ENCODE measurements at regions not wholly inside any gene's neighbourhood (a gene's known extent, or its start where the extent isn't known, plus 50 kb on each side); places are given as distances from the start of the nearest gene placed in this dataset.

DNA sequence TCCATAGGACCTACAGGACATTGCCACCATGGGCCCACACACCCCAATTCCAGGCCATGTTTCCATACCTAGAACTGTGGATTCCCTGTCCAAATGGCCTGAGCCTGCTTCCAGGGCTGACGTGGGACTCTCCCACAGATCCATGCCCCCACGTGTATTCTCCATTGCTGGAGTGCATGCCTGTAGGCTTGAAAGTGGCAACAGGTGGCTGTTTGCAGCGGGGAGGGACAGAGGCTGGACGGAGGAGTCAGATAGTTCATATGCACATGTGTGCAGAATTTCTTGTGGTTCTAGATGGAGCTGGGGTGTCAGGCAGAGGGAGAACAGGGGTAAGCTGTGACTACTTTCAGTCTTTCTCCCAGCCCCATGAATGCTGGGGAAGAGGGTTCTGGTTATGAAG is 285.7 kb upstream of the ANKRD55 start:
- Histone ChIP-seq H2BK12ac (ENCODE audit: insufficient read length, low read depth, low read length) (no peak overlapping the region), H2AFZ (ENCODE audit: low read length) (no peak overlapping the region), H3K27ac (ENCODE audit: insufficient read length, low read depth, low read length) (no peak overlapping the region), H4K91ac (ENCODE audit: insufficient read length, low read depth, low read length) (no peak overlapping the region), H3K4me2 (ENCODE audit: insufficient read depth, insufficient read length, low read length) (no peak overlapping the region), H2BK15ac (ENCODE audit: low read depth, low read length) (no peak overlapping the region), H3K4ac (ENCODE audit: low read depth, low read length) (no peak overlapping the region), H3K79me1 (ENCODE audit: insufficient read depth, low read depth, low read length, poor library complexity, severe bottlenecking) (no peaks in the 10 kb centered on the region), H4K5ac (ENCODE audit: insufficient read length, low read depth, low read length) (no peak overlapping the region), H3K23me2 (ENCODE audit: insufficient read length, low read depth, low read length, poor library complexity, severe bottlenecking) (no peaks in the 10 kb centered on the region), H3K56ac (ENCODE audit: insufficient read length, low read depth, low read length) (no peak overlapping the region), H3K18ac (ENCODE audit: insufficient read length, low read depth, low read length) (no peak overlapping the region), H3K4me1 (ENCODE audit: insufficient read depth, low read length) (no peaks in the 10 kb centered on the region; the same call in 1 of the 2 replicates), H2AK5ac (ENCODE audit: insufficient read length, low read length) (no peak overlapping the region), H3K9me3 (ENCODE audit: control insufficient read depth, low read depth, low read length) (no peaks in the 10 kb centered on the region), H3K79me2 (ENCODE audit: insufficient read depth, low read length) (no peaks in the 10 kb centered on the region), H3K14ac (ENCODE audit: insufficient read depth, low read length) (no peak overlapping the region), H2BK120ac (ENCODE audit: low read depth, low read length, poor library complexity, severe bottlenecking) (no peak overlapping the region), H2BK5ac (ENCODE audit: insufficient read length, low read length) (no peak overlapping the region), H3K23ac (ENCODE audit: insufficient read length, low read depth, low read length) (no peak overlapping the region), H3T11ph (ENCODE audit: low read length) (no peak overlapping the region), H4K8ac (replicated peaks; ENCODE audit: insufficient read length, low read depth, low read length) (no peak overlapping the region), H3K9ac (ENCODE audit: extremely low read depth, insufficient read length, low read length) (no peak overlapping the region), H3K27me3 (ENCODE audit: insufficient read depth, low read length) (no peaks in the 10 kb centered on the region), H2BK20ac (ENCODE audit: low read depth, low read length, poor library complexity, severe bottlenecking) (no peak overlapping the region), H4K20me1 (ENCODE audit: control insufficient read depth, insufficient read depth, insufficient read length) (no peaks in the 10 kb centered on the region)
- Mint-ChIP-seq H3K4me1 (peaks cover 8% of the 10 kb centered on the region in 2 experiments), H3K9me3 (no peaks in the 10 kb centered on the region), H3K27me3 (ENCODE audit: low read depth) (peaks cover 5% of the 10 kb centered on the region), H3K36me3 (ENCODE audit: insufficient read depth in 1 of 3, low read depth in 3 of 3) (no peaks in the 10 kb centered on the region), H3K27ac (no peak overlapping the region), H3K4me3 (no peak overlapping the region)
- WGBS (ENCODE audit: extremely low coverage, insufficient read length, low lambda C conversion rate), result no CpG with 5 or more reads among the region's 4 CpGs
- TF ChIP-seq, protein P1, sequence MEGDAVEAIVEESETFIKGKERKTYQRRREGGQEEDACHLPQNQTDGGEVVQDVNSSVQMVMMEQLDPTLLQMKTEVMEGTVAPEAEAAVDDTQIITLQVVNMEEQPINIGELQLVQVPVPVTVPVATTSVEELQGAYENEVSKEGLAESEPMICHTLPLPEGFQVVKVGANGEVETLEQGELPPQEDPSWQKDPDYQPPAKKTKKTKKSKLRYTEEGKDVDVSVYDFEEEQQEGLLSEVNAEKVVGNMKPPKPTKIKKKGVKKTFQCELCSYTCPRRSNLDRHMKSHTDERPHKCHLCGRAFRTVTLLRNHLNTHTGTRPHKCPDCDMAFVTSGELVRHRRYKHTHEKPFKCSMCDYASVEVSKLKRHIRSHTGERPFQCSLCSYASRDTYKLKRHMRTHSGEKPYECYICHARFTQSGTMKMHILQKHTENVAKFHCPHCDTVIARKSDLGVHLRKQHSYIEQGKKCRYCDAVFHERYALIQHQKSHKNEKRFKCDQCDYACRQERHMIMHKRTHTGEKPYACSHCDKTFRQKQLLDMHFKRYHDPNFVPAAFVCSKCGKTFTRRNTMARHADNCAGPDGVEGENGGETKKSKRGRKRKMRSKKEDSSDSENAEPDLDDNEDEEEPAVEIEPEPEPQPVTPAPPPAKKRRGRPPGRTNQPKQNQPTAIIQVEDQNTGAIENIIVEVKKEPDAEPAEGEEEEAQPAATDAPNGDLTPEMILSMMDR (conservative IDR thresholded peaks at IDR 0.05), result no peak
- no peak for DNase-seq

Data from H9 (cell line).